Karpas-422 (cell line): ENCODE measurements at regions not wholly inside any gene's neighbourhood (a gene's known extent, or its start where the extent isn't known, plus 50 kb on each side); places are given as distances from the start of the nearest gene placed in this dataset.

Source experiments
- DNase-seq: peaks from one replicate; pipeline ENCODE4 v3.0.0-alpha.2; 2015
- H2AFZ ChIP-seq: fragments of 200-600 bp; sonication (generic); 2 replicates; pipeline ENCODE4 v1.6.1; 2014; ENCODE audit warnings: antibody characterized with exemption, low read length, mixed read lengths
- H3K27ac ChIP-seq: fragments of 200-600 bp; sonication (generic); 2 replicates; pipeline ENCODE4 v1.5.1; 2014; ENCODE audit warnings: mild to moderate bottlenecking, low read length, moderate library complexity
- H3K27me3 ChIP-seq: fragments of 200-600 bp; sonication (generic); 2 replicates; pipeline ENCODE4 v1.6.1; 2014; ENCODE audit warnings: low read length, mixed read lengths
- H3K36me3 ChIP-seq: fragments of 200-600 bp; sonication (generic); 2 replicates; pipeline ENCODE4 v1.6.1; 2014; ENCODE audit warnings: low read length, mixed read lengths; ENCODE audit not compliant: insufficient read depth
- H3K4me1 ChIP-seq: fragments of 200-600 bp; sonication (generic); 2 replicates; pipeline ENCODE4 v1.6.1; 2014; ENCODE audit warnings: mild to moderate bottlenecking, low read length, mixed read lengths
- H3K4me2 ChIP-seq: fragments of 200-600 bp; sonication (generic); 2 replicates; pipeline ENCODE4 v1.6.1; 2014; ENCODE audit warnings: low read length, low read depth, mild to moderate bottlenecking; ENCODE audit not compliant: poor library complexity, severe bottlenecking
- H3K4me3 ChIP-seq: fragments of 200-600 bp; sonication (generic); 2 replicates; pipeline ENCODE4 v1.5.1; 2014; ENCODE audit warnings: mild to moderate bottlenecking, antibody characterized with exemption, low read length, mixed read lengths
- H3K79me2 ChIP-seq: fragments of 200-600 bp; sonication (generic); 2 replicates; pipeline ENCODE4 v1.6.1; 2014; ENCODE audit warnings: mild to moderate bottlenecking, low read length, mixed read lengths
- H3K9ac ChIP-seq: fragments of 200-600 bp; sonication (generic); 2 replicates; pipeline ENCODE4 v1.6.0; 2014; ENCODE audit warnings: low read length
- H3K9me2 ChIP-seq: fragments of 200-600 bp; sonication (generic), shearing (Covaris generic); replicated peaks from 2 replicates; pipeline ENCODE4 v1.6.0; 2014; ENCODE audit warnings: mild to moderate bottlenecking, low read length, moderate library complexity; ENCODE audit not compliant: insufficient read depth
- H3K9me3 ChIP-seq: fragments of 300-700, 200-600 bp; sonication (generic); 2 replicates; pipeline ENCODE4 v1.6.1; 2014; ENCODE audit warnings: low read length, mixed read lengths
- H4K20me1 ChIP-seq: fragments of 200-600 bp; sonication (generic); 2 replicates; pipeline ENCODE4 v1.6.1; 2014; ENCODE audit warnings: mild to moderate bottlenecking, antibody characterized with exemption, low read length, low read depth; ENCODE audit not compliant: insufficient read depth

- Histone ChIP-seq H3K27me3 (no peaks in the 10 kb centered on the region), H3K9me3 (peaks cover 3% of the 10 kb centered on the region; the same call in 1 of the 2 replicates), H3K79me2 (no peaks in the 10 kb centered on the region), H4K20me1 (no peaks in the 10 kb centered on the region), H3K4me2 (no peak overlapping the region), H3K9ac (no peak overlapping the region), H2AFZ (no peak overlapping the region), H3K4me3 (no peak overlapping the region), H3K4me1 (no peaks in the 10 kb centered on the region), H3K27ac (no peak overlapping the region), H3K36me3 (no peaks in the 10 kb centered on the region), H3K9me2 (no peaks in the 10 kb centered on the region)
- DNase-seq = no peak
These were observed 154.9 kb downstream of the DLL1 start for GRCh38 chr6:170135821-170136471.

- H3K4me2 ChIP-seq = no peak overlapping the region
- H3K9me2 ChIP-seq = no peaks in the 10 kb centered on the region
- no peaks in the 10 kb centered on the region for H3K36me3 ChIP-seq
- H3K27me3 ChIP-seq = no peaks in the 10 kb centered on the region
- H3K9ac ChIP-seq = no peak overlapping the region
- no peak for DNase-seq
- H3K4me3 ChIP-seq = no peak overlapping the region
- H4K20me1 ChIP-seq = no peaks in the 10 kb centered on the region
- H3K9me3 ChIP-seq = peaks cover 3% of the 10 kb centered on the region; the same call in 1 of the 2 replicates
- no peak overlapping the region for H3K27ac ChIP-seq
- no peaks in the 10 kb centered on the region for H3K4me1 ChIP-seq
- no peak overlapping the region for H2AFZ ChIP-seq
- H3K79me2 ChIP-seq = no peaks in the 10 kb centered on the region
These were observed 155.4 kb downstream of the DLL1 start for GRCh38 chr6:170135461-170135820.

- Histone ChIP-seq H2AFZ (no peak overlapping the region), H3K36me3 (no peaks in the 10 kb centered on the region), H3K27ac (no peak overlapping the region), H3K4me3 (no peak overlapping the region), H3K9me3 (peaks cover 3% of the 10 kb centered on the region; the same call in 1 of the 2 replicates), H3K79me2 (no peaks in the 10 kb centered on the region), H4K20me1 (no peaks in the 10 kb centered on the region), H3K4me1 (no peaks in the 10 kb centered on the region), H3K27me3 (no peaks in the 10 kb centered on the region), H3K9ac (no peak overlapping the region), H3K9me2 (no peaks in the 10 kb centered on the region), H3K4me2 (no peak overlapping the region)
- DNase-seq = no peak
These were observed 156.1 kb downstream of the DLL1 start for GRCh38 chr6:170134471-170135440.

- no peaks in the 10 kb centered on the region for H3K36me3 ChIP-seq
- H3K4me2 ChIP-seq = no peak overlapping the region
- H3K4me3 ChIP-seq = no peak overlapping the region
- H3K9me3 ChIP-seq = peaks cover 3% of the 10 kb centered on the region; the same call in 1 of the 2 replicates
- H3K9ac ChIP-seq = no peak overlapping the region
- H3K27ac ChIP-seq = no peak overlapping the region
- DNase-seq = no peak
- H2AFZ ChIP-seq = no peak overlapping the region
- no peaks in the 10 kb centered on the region for H3K4me1 ChIP-seq
- no peaks in the 10 kb centered on the region for H3K9me2 ChIP-seq
- H3K79me2 ChIP-seq = no peaks in the 10 kb centered on the region
- H4K20me1 ChIP-seq = no peaks in the 10 kb centered on the region
- H3K27me3 ChIP-seq = no peaks in the 10 kb centered on the region
These were observed 156.8 kb downstream of the DLL1 start for GRCh38 chr6:170134031-170134470.

- Histone ChIP-seq H3K79me2 (no peaks in the 10 kb centered on the region), H3K9ac (no peak overlapping the region), H3K9me2 (no peaks in the 10 kb centered on the region), H3K4me3 (no peak overlapping the region), H3K4me2 (no peak overlapping the region), H3K27me3 (no peaks in the 10 kb centered on the region), H4K20me1 (no peaks in the 10 kb centered on the region), H3K27ac (no peak overlapping the region), H3K4me1 (no peaks in the 10 kb centered on the region), H3K36me3 (no peaks in the 10 kb centered on the region), H2AFZ (no peak overlapping the region), H3K9me3 (peaks cover 3% of the 10 kb centered on the region; the same call in 1 of the 2 replicates)
- no peak for DNase-seq
These were observed 158.3 kb downstream of the DLL1 start for GRCh38 chr6:170132561-170132991.

GRCh38 chr6:170132011-170132521 lies 158.8 kb downstream of the DLL1 start:
- Histone ChIP-seq H3K4me3 (no peak overlapping the region), H3K9ac (no peak overlapping the region), H3K9me3 (no peaks in the 10 kb centered on the region; the same call in 1 of the 2 replicates), H4K20me1 (no peaks in the 10 kb centered on the region), H3K9me2 (no peaks in the 10 kb centered on the region), H3K27ac (no peak overlapping the region), H3K36me3 (no peaks in the 10 kb centered on the region), H3K27me3 (no peaks in the 10 kb centered on the region), H3K4me2 (no peak overlapping the region), H3K79me2 (no peaks in the 10 kb centered on the region), H3K4me1 (no peaks in the 10 kb centered on the region), H2AFZ (no peak overlapping the region)
- DNase-seq = no peak

- no peak overlapping the region for H3K4me2 ChIP-seq
- no peak overlapping the region for H2AFZ ChIP-seq
These were observed 159.5 kb downstream of the DLL1 start for GRCh38 chr6:170131351-170131750.

GRCh38 chr6:170130771-170131241 lies 160.1 kb downstream of the DLL1 start:
- H3K79me2 ChIP-seq = no peaks in the 10 kb centered on the region
- H3K4me3 ChIP-seq = no peak overlapping the region
- H3K27ac ChIP-seq = no peak overlapping the region
- H3K27me3 ChIP-seq = no peaks in the 10 kb centered on the region
- no peaks in the 10 kb centered on the region for H3K36me3 ChIP-seq
- H3K4me1 ChIP-seq = no peaks in the 10 kb centered on the region
- H3K9me2 ChIP-seq = no peaks in the 10 kb centered on the region
- no peak for DNase-seq
- H2AFZ ChIP-seq = no peak overlapping the region
- no peak overlapping the region for H3K4me2 ChIP-seq
- H3K9me3 ChIP-seq = no peaks in the 10 kb centered on the region; the same call in 1 of the 2 replicates
- H4K20me1 ChIP-seq = no peaks in the 10 kb centered on the region
- H3K9ac ChIP-seq = no peak overlapping the region

More at GRCh38 chr6:170131351-170131750, 159.5 kb downstream of the DLL1 start:
- Histone ChIP-seq H3K79me2 (no peaks in the 10 kb centered on the region), H3K4me3 (no peak overlapping the region), H3K36me3 (no peaks in the 10 kb centered on the region), H3K9me2 (no peaks in the 10 kb centered on the region), H3K27ac (no peak overlapping the region), H3K4me1 (no peaks in the 10 kb centered on the region), H3K27me3 (no peaks in the 10 kb centered on the region), H3K9me3 (no peaks in the 10 kb centered on the region; the same call in 1 of the 2 replicates), H3K9ac (no peak overlapping the region), H4K20me1 (no peaks in the 10 kb centered on the region)
- no peak for DNase-seq
